A549 (cell line): ENCODE measurements at regions not wholly inside any gene's neighbourhood (a gene's known extent, or its start where the extent isn't known, plus 50 kb on each side); places are given as distances from the start of the nearest gene placed in this dataset.

Source experiments
- ATAC-seq, 2 experiments: fragments of 200-7000 bp in 1 of 2; fragments of >200 bp in 1 of 2; cut with Nextera tagmentation in 1 of 2; cut with Tn5 transposase in 1 of 2; 3 replicates each; pipeline versions ENCODE4 v1.8.0 to v1.9.1; 2018 to 2020; ENCODE audit warnings: mild to moderate bottlenecking in 1 of 2, moderate library complexity in 1 of 2
- CTCF ChIA-PET: fragments of 300-600 bp; sonication (Branson Sonifier 250); formaldehyde crosslinking; extraction: SDS; loops from one replicate; lab custom pipeline; 2021; ENCODE audit warnings: antibody characterized with exemption, inconsistent platforms; lab: Yijun Ruan, JAX
- POLR2A ChIA-PET: fragments of 350-600 bp; formaldehyde crosslinking; extraction: SDS; loops from one replicate; lab custom pipeline; 2021; ENCODE audit warnings: antibody characterized with exemption, inconsistent platforms; lab: Yijun Ruan, JAX
- DNase-seq, 2 experiments: peaks; one replicate each; pipeline versions ENCODE4 v3.0.0 to v3.0.0-alpha.2; 2011 to 2016; ENCODE audit warnings: low read depth in 1 of 2, low spot score in 1 of 2
- FAIRE-seq: peaks from 2 replicates; lab custom pipeline; 2011; peaks lifted over from hg19 to GRCh38; lab: Jason Lieb, UNC
- H3K27ac ChIP-seq, 2 experiments: fragments of >200 bp; sonication (Bioruptor Twin); formaldehyde crosslinking; 3 replicates each; pipeline ENCODE4 v1.5.1; 2016 to 2017
- H3K4me1 ChIP-seq: fragments of >200 bp; sonication (Bioruptor Twin); formaldehyde crosslinking; 3 replicates; pipeline ENCODE4 v1.6.1; 2016
- H3K4me2 ChIP-seq: fragments of >200 bp; sonication (Bioruptor Twin); formaldehyde crosslinking; 3 replicates; pipeline ENCODE4 v1.6.1; 2016
- H3K4me3 ChIP-seq: fragments of >200 bp; sonication (Bioruptor Twin); formaldehyde crosslinking; 3 replicates; pipeline ENCODE4 v1.5.1; 2016
- H3K9me3 ChIP-seq: fragments of >200 bp; sonication (Bioruptor Twin); formaldehyde crosslinking; 3 replicates; pipeline ENCODE4 v1.6.1; 2016
- CBX2 ChIP-seq: fragments of 200-600 bp; sonication (generic); IDR thresholded peaks from 2 replicates; pipeline ENCODE4 v1.6.1; 2016; ENCODE audit warnings: low read depth, mild to moderate bottlenecking, borderline replicate concordance
- CHD4 ChIP-seq: fragments of 200-600 bp; sonication (generic); IDR thresholded peaks from 2 replicates; pipeline ENCODE4 v1.6.1; 2016; ENCODE audit warnings: antibody characterized with exemption, mild to moderate bottlenecking, borderline replicate concordance
- ELK1 ChIP-seq: fragments of 150-350 bp; IDR thresholded peaks from 2 replicates; pipeline ENCODE4 v1.6.1; 2014; ENCODE audit warnings: low read depth, mild to moderate bottlenecking, low read length
- EP300 ChIP-seq, 2 experiments: fragments of >200 bp; sonication (Bioruptor Twin); formaldehyde crosslinking; IDR thresholded peaks; 2 replicates in 1 of 2; 3 replicates in 1 of 2; pipeline ENCODE4 v1.6.1; 2016 to 2017
- HEYL ChIP-seq: fragments of 250-450 bp; sonication (Bioruptor Pico); IDR thresholded peaks from 2 replicates; pipeline ENCODE4 v1.8.0; 2021; ENCODE audit warnings: mild to moderate bottlenecking, moderate library complexity
- PBX3 ChIP-seq: IDR thresholded peaks from 2 replicates; pipeline ENCODE4 v1.6.1; 2012
- RFX5 ChIP-seq: fragments of 450-650 bp; IDR thresholded peaks from 2 replicates; pipeline ENCODE4 v1.7.1; 2014; ENCODE audit warnings: antibody characterized with exemption, mild to moderate bottlenecking, moderate library complexity
- TFCP2L1 ChIP-seq: fragments of 250-450 bp; sonication (Bioruptor Pico); IDR thresholded peaks from 2 replicates; pipeline ENCODE4 v1.5.0; 2021; ENCODE audit warnings: mild to moderate bottlenecking
- ZC3H11A ChIP-seq: fragments of 450-650 bp; IDR thresholded peaks from 2 replicates; pipeline ENCODE4 v1.6.1; 2014; ENCODE audit warnings: antibody characterized with exemption, mild to moderate bottlenecking
- ZNF302 ChIP-seq: fragments of 250-450 bp; sonication (Bioruptor Pico); IDR thresholded peaks from 2 replicates; pipeline ENCODE4 v1.9.0; 2021; ENCODE audit warnings: inconsistent platforms, mild to moderate bottlenecking, moderate library complexity
- WGBS: methylation state at CpG from one replicate; pipeline ENCODE4 v1.1.6; 2017; ENCODE audit errors: missing lambda C conversion rate; 5-methylcytosine and 5-hydroxymethylcytosine counted together
- TF ChIP-seq, protein P1 (sequence below): fragments of 200-600 bp; sonication (generic); IDR thresholded peaks from 2 replicates; pipeline ENCODE4 v1.6.1; 2016; ENCODE audit warnings: antibody characterized with exemption, mild to moderate bottlenecking, moderate library complexity
- TF ChIP-seq, protein P2 (sequence below): fragments of 250-450 bp; sonication (Bioruptor Pico); IDR thresholded peaks from 2 replicates; pipeline ENCODE4 v1.5.0; 2020; ENCODE audit warnings: low read depth, mild to moderate bottlenecking, moderate library complexity
- TF ChIP-seq, protein P3 (sequence below): fragments of >200 bp; sonication (Bioruptor Twin); formaldehyde crosslinking; IDR thresholded peaks from 2 replicates; pipeline ENCODE4 v1.6.1; 2016
- TF ChIP-seq, protein P4 (sequence below): fragments of >200 bp; sonication (Bioruptor Twin); formaldehyde crosslinking; IDR thresholded peaks from 3 replicates; pipeline ENCODE4 v1.6.1; 2016
- TF ChIP-seq, protein P5 (sequence below): fragments of 450-650 bp; IDR thresholded peaks from 2 replicates; pipeline ENCODE4 v1.6.1; 2014; ENCODE audit warnings: antibody characterized with exemption

GRCh38 chr11:119940401-119940976, 197.4 kb downstream of the TRIM29 start (continued):
- TF ChIP-seq, protein P1, sequence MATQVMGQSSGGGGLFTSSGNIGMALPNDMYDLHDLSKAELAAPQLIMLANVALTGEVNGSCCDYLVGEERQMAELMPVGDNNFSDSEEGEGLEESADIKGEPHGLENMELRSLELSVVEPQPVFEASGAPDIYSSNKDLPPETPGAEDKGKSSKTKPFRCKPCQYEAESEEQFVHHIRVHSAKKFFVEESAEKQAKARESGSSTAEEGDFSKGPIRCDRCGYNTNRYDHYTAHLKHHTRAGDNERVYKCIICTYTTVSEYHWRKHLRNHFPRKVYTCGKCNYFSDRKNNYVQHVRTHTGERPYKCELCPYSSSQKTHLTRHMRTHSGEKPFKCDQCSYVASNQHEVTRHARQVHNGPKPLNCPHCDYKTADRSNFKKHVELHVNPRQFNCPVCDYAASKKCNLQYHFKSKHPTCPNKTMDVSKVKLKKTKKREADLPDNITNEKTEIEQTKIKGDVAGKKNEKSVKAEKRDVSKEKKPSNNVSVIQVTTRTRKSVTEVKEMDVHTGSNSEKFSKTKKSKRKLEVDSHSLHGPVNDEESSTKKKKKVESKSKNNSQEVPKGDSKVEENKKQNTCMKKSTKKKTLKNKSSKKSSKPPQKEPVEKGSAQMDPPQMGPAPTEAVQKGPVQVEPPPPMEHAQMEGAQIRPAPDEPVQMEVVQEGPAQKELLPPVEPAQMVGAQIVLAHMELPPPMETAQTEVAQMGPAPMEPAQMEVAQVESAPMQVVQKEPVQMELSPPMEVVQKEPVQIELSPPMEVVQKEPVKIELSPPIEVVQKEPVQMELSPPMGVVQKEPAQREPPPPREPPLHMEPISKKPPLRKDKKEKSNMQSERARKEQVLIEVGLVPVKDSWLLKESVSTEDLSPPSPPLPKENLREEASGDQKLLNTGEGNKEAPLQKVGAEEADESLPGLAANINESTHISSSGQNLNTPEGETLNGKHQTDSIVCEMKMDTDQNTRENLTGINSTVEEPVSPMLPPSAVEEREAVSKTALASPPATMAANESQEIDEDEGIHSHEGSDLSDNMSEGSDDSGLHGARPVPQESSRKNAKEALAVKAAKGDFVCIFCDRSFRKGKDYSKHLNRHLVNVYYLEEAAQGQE = no peak
- TF ChIP-seq, protein P2, sequence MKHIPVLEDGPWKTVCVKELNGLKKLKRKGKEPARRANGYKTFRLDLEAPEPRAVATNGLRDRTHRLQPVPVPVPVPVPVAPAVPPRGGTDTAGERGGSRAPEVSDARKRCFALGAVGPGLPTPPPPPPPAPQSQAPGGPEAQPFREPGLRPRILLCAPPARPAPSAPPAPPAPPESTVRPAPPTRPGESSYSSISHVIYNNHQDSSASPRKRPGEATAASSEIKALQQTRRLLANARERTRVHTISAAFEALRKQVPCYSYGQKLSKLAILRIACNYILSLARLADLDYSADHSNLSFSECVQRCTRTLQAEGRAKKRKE (CRISPR knock-in tag) = no peak
- TF ChIP-seq, protein P3, sequence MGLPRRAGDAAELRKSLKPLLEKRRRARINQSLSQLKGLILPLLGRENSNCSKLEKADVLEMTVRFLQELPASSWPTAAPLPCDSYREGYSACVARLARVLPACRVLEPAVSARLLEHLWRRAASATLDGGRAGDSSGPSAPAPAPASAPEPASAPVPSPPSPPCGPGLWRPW = no peak

GRCh38 chr11:119937412-119937811, 200.5 kb downstream of the TRIM29 start:
- CTCF ChIA-PET = no interaction called here
- no peak for ATAC-seq
- DNase-seq = no peak
- Histone ChIP-seq H3K4me2 (no peak overlapping the region), H3K9me3 (no peaks in the 10 kb centered on the region), H3K4me3 (no peak overlapping the region), H3K4me1 (no peaks in the 10 kb centered on the region), H3K27ac (no peak overlapping the region)
- WGBS = 49% methylated on average over 4 of the region's 4 CpGs
- TF ChIP-seq TFCP2L1 = no peak
- no peak for TF ChIP-seq RFX5
- TF ChIP-seq, protein P4, sequence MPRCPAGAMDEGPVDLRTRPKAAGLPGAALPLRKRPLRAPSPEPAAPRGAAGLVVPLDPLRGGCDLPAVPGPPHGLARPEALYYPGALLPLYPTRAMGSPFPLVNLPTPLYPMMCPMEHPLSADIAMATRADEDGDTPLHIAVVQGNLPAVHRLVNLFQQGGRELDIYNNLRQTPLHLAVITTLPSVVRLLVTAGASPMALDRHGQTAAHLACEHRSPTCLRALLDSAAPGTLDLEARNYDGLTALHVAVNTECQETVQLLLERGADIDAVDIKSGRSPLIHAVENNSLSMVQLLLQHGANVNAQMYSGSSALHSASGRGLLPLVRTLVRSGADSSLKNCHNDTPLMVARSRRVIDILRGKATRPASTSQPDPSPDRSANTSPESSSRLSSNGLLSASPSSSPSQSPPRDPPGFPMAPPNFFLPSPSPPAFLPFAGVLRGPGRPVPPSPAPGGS = no peak
- TF ChIP-seq, protein P2 (CRISPR knock-in tag) = no peak
- no peak for TF ChIP-seq EP300 (IDR thresholded peaks at IDR 0.05)
- TF ChIP-seq, protein P5, sequence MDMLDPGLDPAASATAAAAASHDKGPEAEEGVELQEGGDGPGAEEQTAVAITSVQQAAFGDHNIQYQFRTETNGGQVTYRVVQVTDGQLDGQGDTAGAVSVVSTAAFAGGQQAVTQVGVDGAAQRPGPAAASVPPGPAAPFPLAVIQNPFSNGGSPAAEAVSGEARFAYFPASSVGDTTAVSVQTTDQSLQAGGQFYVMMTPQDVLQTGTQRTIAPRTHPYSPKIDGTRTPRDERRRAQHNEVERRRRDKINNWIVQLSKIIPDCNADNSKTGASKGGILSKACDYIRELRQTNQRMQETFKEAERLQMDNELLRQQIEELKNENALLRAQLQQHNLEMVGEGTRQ = no peak
- TF ChIP-seq ELK1 = no peak
- no peak for TF ChIP-seq PBX3
- TF ChIP-seq ZC3H11A = no peak
- TF ChIP-seq CBX2 = no peak
- POLR2A ChIA-PET = no interaction called here
- no peak for FAIRE-seq

DNA sequence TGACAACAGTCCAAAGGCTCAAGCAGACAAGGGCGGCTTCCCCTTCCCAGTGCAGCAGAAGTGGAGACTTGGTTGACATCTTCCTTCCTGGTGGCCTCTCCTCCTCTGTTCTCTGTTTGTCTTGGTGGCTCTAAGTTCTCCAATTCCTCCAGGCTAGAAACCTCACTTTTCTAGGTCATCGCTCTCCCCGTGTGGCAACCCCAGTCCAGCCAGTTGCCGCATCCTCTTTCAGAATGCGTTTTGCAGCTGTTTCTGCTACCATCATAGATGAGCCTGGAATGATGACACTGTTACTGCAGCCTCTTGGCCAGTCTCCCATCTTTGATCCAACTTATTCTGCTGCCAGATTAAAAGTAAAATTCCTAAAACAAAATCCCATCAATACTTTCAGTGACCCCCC, 201.5 kb downstream of the TRIM29 start:
- Histone ChIP-seq H3K4me3 (no peak overlapping the region), H3K4me2 (no peak overlapping the region)
- ChIA-PET POLR2A (no interaction called here), CTCF (no interaction called here)
- TF ChIP-seq CHD4 (no peak), ZNF302 (CRISPR knock-in tag) (no peak), HEYL (CRISPR knock-in tag) (no peak)
- TF ChIP-seq, protein P3 = no peak
- TF ChIP-seq, all 56 proteins: peak for 0
- DNase-seq = no peak
- ATAC-seq = no peak
- no peaks in the 10 kb centered on the region for H3K4me1 ChIP-seq
- no peak for FAIRE-seq
- H3K27ac ChIP-seq = no peak overlapping the region
- H3K9me3 ChIP-seq = no peaks in the 10 kb centered on the region
- 59% methylated on average over 5 of the region's 5 CpGs for WGBS
